ENCODE measurements at regions not wholly inside any gene's neighbourhood (a gene's known extent, or its start where the extent isn't known, plus 50 kb on each side); places are given as distances from the start of the nearest gene placed in this dataset.

GRCh38 chr4:131046821-131047220, 1950.9 kb downstream of the C4orf33 start:
- no peaks in the 10 kb centered on the region for H3K4me1 ChIP-seq (ENCODE audit: control insufficient read depth, insufficient read depth, low read length)
- no peak overlapping the region for H3K4me3 ChIP-seq (ENCODE audit: low read depth, low read length)
- H3K27me3 ChIP-seq (ENCODE audit: control insufficient read depth, insufficient read depth, low read length) = no peaks in the 10 kb centered on the region
- H3K27ac ChIP-seq (ENCODE audit: low read depth, low read length) = no peak overlapping the region
- H3K9ac ChIP-seq (ENCODE audit: low read depth, low read length) = no peak overlapping the region
- no peaks in the 10 kb centered on the region for H3K9me3 ChIP-seq (ENCODE audit: control insufficient read depth, insufficient read depth, low read length)
- no peaks in the 10 kb centered on the region for H3K36me3 ChIP-seq (ENCODE audit: control insufficient read depth, insufficient read depth, low read length)

- Histone ChIP-seq H3K27me3 (ENCODE audit: control insufficient read depth, insufficient read depth, low read length) (no peaks in the 10 kb centered on the region), H3K27ac (ENCODE audit: low read depth, low read length) (no peak overlapping the region), H3K36me3 (ENCODE audit: control insufficient read depth, insufficient read depth, low read length) (no peaks in the 10 kb centered on the region), H3K4me1 (ENCODE audit: control insufficient read depth, insufficient read depth, low read length) (no peaks in the 10 kb centered on the region), H3K9ac (ENCODE audit: low read depth, low read length) (no peak overlapping the region), H3K9me3 (ENCODE audit: control insufficient read depth, insufficient read depth, low read length) (no peaks in the 10 kb centered on the region), H3K4me3 (ENCODE audit: low read depth, low read length) (no peak overlapping the region)
Measured at GRCh38 chr4:131052646-131053045, 1956.7 kb downstream of the C4orf33 start.

GRCh38 chr4:131054489-131055019, 1958.6 kb downstream of the C4orf33 start:
- H3K4me1 ChIP-seq (ENCODE audit: control insufficient read depth, insufficient read depth, low read length) = no peaks in the 10 kb centered on the region
- H3K4me3 ChIP-seq (ENCODE audit: low read depth, low read length) = no peak overlapping the region
- no peaks in the 10 kb centered on the region for H3K36me3 ChIP-seq (ENCODE audit: control insufficient read depth, insufficient read depth, low read length)
- no peaks in the 10 kb centered on the region for H3K9me3 ChIP-seq (ENCODE audit: control insufficient read depth, insufficient read depth, low read length)
- no peak overlapping the region for H3K9ac ChIP-seq (ENCODE audit: low read depth, low read length)
- no peaks in the 10 kb centered on the region for H3K27me3 ChIP-seq (ENCODE audit: control insufficient read depth, insufficient read depth, low read length)
- no peak overlapping the region for H3K27ac ChIP-seq (ENCODE audit: low read depth, low read length)

- Histone ChIP-seq H3K4me3 (ENCODE audit: low read depth, low read length) (no peak overlapping the region), H3K9ac (ENCODE audit: low read depth, low read length) (no peak overlapping the region), H3K4me1 (ENCODE audit: control insufficient read depth, insufficient read depth, low read length) (no peaks in the 10 kb centered on the region), H3K27ac (ENCODE audit: low read depth, low read length) (no peak overlapping the region), H3K27me3 (ENCODE audit: control insufficient read depth, insufficient read depth, low read length) (no peaks in the 10 kb centered on the region), H3K9me3 (ENCODE audit: control insufficient read depth, insufficient read depth, low read length) (peaks cover 41% of the 10 kb centered on the region), H3K36me3 (ENCODE audit: control insufficient read depth, insufficient read depth, low read length) (no peaks in the 10 kb centered on the region)
Measured at GRCh38 chr4:131061734-131062133, 1965.8 kb downstream of the C4orf33 start.

GRCh38 chr4:131063878-131064277, 1967.9 kb downstream of the C4orf33 start:
- H3K36me3 ChIP-seq (ENCODE audit: control insufficient read depth, insufficient read depth, low read length) = no peaks in the 10 kb centered on the region
- H3K4me3 ChIP-seq (ENCODE audit: low read depth, low read length) = no peak overlapping the region
- H3K27ac ChIP-seq (ENCODE audit: low read depth, low read length) = no peak overlapping the region
- H3K4me1 ChIP-seq (ENCODE audit: control insufficient read depth, insufficient read depth, low read length) = no peaks in the 10 kb centered on the region
- H3K27me3 ChIP-seq (ENCODE audit: control insufficient read depth, insufficient read depth, low read length) = no peaks in the 10 kb centered on the region
- H3K9ac ChIP-seq (ENCODE audit: low read depth, low read length) = no peak overlapping the region
- H3K9me3 ChIP-seq (ENCODE audit: control insufficient read depth, insufficient read depth, low read length) = peaks cover 41% of the 10 kb centered on the region

- no peaks in the 10 kb centered on the region for H3K4me1 ChIP-seq (ENCODE audit: control insufficient read depth, insufficient read depth, low read length)
- no peaks in the 10 kb centered on the region for H3K27me3 ChIP-seq (ENCODE audit: control insufficient read depth, insufficient read depth, low read length)
- no peak overlapping the region for H3K27ac ChIP-seq (ENCODE audit: low read depth, low read length)
- no peaks in the 10 kb centered on the region for H3K9me3 ChIP-seq (ENCODE audit: control insufficient read depth, insufficient read depth, low read length)
- no peaks in the 10 kb centered on the region for H3K36me3 ChIP-seq (ENCODE audit: control insufficient read depth, insufficient read depth, low read length)
- no peak overlapping the region for H3K4me3 ChIP-seq (ENCODE audit: low read depth, low read length)
- no peak overlapping the region for H3K9ac ChIP-seq (ENCODE audit: low read depth, low read length)
Measured at GRCh38 chr4:131081069-131081468, 1985.1 kb downstream of the C4orf33 start.

- H3K27ac ChIP-seq (ENCODE audit: low read depth, low read length) = no peak overlapping the region
- H3K36me3 ChIP-seq (ENCODE audit: control insufficient read depth, insufficient read depth, low read length) = no peaks in the 10 kb centered on the region
- H3K4me3 ChIP-seq (ENCODE audit: low read depth, low read length) = no peak overlapping the region
- H3K9ac ChIP-seq (ENCODE audit: low read depth, low read length) = no peak overlapping the region
- H3K27me3 ChIP-seq (ENCODE audit: control insufficient read depth, insufficient read depth, low read length) = no peaks in the 10 kb centered on the region
- H3K9me3 ChIP-seq (ENCODE audit: control insufficient read depth, insufficient read depth, low read length) = no peaks in the 10 kb centered on the region
- H3K4me1 ChIP-seq (ENCODE audit: control insufficient read depth, insufficient read depth, low read length) = no peaks in the 10 kb centered on the region
Measured at GRCh38 chr4:131084997-131085396, 1989.0 kb downstream of the C4orf33 start.

GRCh38 chr4:131091896-131092295, 1995.9 kb downstream of the C4orf33 start:
- H3K9me3 ChIP-seq (ENCODE audit: control insufficient read depth, insufficient read depth, low read length) = no peaks in the 10 kb centered on the region
- H3K27ac ChIP-seq (ENCODE audit: low read depth, low read length) = no peak overlapping the region
- no peak overlapping the region for H3K9ac ChIP-seq (ENCODE audit: low read depth, low read length)
- H3K27me3 ChIP-seq (ENCODE audit: control insufficient read depth, insufficient read depth, low read length) = no peaks in the 10 kb centered on the region
- no peaks in the 10 kb centered on the region for H3K36me3 ChIP-seq (ENCODE audit: control insufficient read depth, insufficient read depth, low read length)
- no peak overlapping the region for H3K4me3 ChIP-seq (ENCODE audit: low read depth, low read length)
- no peaks in the 10 kb centered on the region for H3K4me1 ChIP-seq (ENCODE audit: control insufficient read depth, insufficient read depth, low read length)

GRCh38 chr4:131093303-131093702, 1997.4 kb downstream of the C4orf33 start:
- no peaks in the 10 kb centered on the region for H3K9me3 ChIP-seq (ENCODE audit: control insufficient read depth, insufficient read depth, low read length)
- no peaks in the 10 kb centered on the region for H3K36me3 ChIP-seq (ENCODE audit: control insufficient read depth, insufficient read depth, low read length)
- no peaks in the 10 kb centered on the region for H3K4me1 ChIP-seq (ENCODE audit: control insufficient read depth, insufficient read depth, low read length)
- no peak overlapping the region for H3K9ac ChIP-seq (ENCODE audit: low read depth, low read length)
- H3K27me3 ChIP-seq (ENCODE audit: control insufficient read depth, insufficient read depth, low read length) = no peaks in the 10 kb centered on the region
- H3K4me3 ChIP-seq (ENCODE audit: low read depth, low read length) = no peak overlapping the region
- H3K27ac ChIP-seq (ENCODE audit: low read depth, low read length) = no peak overlapping the region

GRCh38 chr4:131098976-131099375, 2003.0 kb downstream of the C4orf33 start:
- H3K27ac ChIP-seq (ENCODE audit: low read depth, low read length) = no peak overlapping the region
- no peaks in the 10 kb centered on the region for H3K4me1 ChIP-seq (ENCODE audit: control insufficient read depth, insufficient read depth, low read length)
- no peaks in the 10 kb centered on the region for H3K27me3 ChIP-seq (ENCODE audit: control insufficient read depth, insufficient read depth, low read length)
- no peak overlapping the region for H3K4me3 ChIP-seq (ENCODE audit: low read depth, low read length)
- no peaks in the 10 kb centered on the region for H3K36me3 ChIP-seq (ENCODE audit: control insufficient read depth, insufficient read depth, low read length)
- H3K9me3 ChIP-seq (ENCODE audit: control insufficient read depth, insufficient read depth, low read length) = peaks cover 8% of the 10 kb centered on the region
- H3K9ac ChIP-seq (ENCODE audit: low read depth, low read length) = no peak overlapping the region

- no peak overlapping the region for H3K4me3 ChIP-seq (ENCODE audit: low read depth, low read length)
- H3K9ac ChIP-seq (ENCODE audit: low read depth, low read length) = no peak overlapping the region
- no peaks in the 10 kb centered on the region for H3K27me3 ChIP-seq (ENCODE audit: control insufficient read depth, insufficient read depth, low read length)
- H3K36me3 ChIP-seq (ENCODE audit: control insufficient read depth, insufficient read depth, low read length) = no peaks in the 10 kb centered on the region
- H3K27ac ChIP-seq (ENCODE audit: low read depth, low read length) = no peak overlapping the region
- no peaks in the 10 kb centered on the region for H3K4me1 ChIP-seq (ENCODE audit: control insufficient read depth, insufficient read depth, low read length)
- no peaks in the 10 kb centered on the region for H3K9me3 ChIP-seq (ENCODE audit: control insufficient read depth, insufficient read depth, low read length)
Measured at GRCh38 chr4:131113273-131113672, 2017.3 kb downstream of the C4orf33 start.

- H3K4me1 ChIP-seq (ENCODE audit: control insufficient read depth, insufficient read depth, low read length) = no peaks in the 10 kb centered on the region
- H3K27ac ChIP-seq (ENCODE audit: low read depth, low read length) = no peak overlapping the region
- H3K4me3 ChIP-seq (ENCODE audit: low read depth, low read length) = no peak overlapping the region
- H3K27me3 ChIP-seq (ENCODE audit: control insufficient read depth, insufficient read depth, low read length) = no peaks in the 10 kb centered on the region
- H3K9me3 ChIP-seq (ENCODE audit: control insufficient read depth, insufficient read depth, low read length) = no peaks in the 10 kb centered on the region
- no peak overlapping the region for H3K9ac ChIP-seq (ENCODE audit: low read depth, low read length)
- no peaks in the 10 kb centered on the region for H3K36me3 ChIP-seq (ENCODE audit: control insufficient read depth, insufficient read depth, low read length)
Measured at GRCh38 chr4:131113704-131114103, 2017.8 kb downstream of the C4orf33 start.

Measured in HUES48 (cell line).